H1 (cell line): ENCODE measurements at regions not wholly inside any gene's neighbourhood (a gene's known extent, or its start where the extent isn't known, plus 50 kb on each side); places are given as distances from the start of the nearest gene placed in this dataset.

Experiments used
- CTCF ChIA-PET: fragments of 300-600 bp; sonication (Branson Sonifier 250); formaldehyde crosslinking; loops from one replicate; lab custom pipeline; 2021; ENCODE audit not compliant: partially characterized antibody; lab: Charles Lee
- POLR2A ChIA-PET: fragments of 300-600 bp; sonication (Branson Sonifier 250); formaldehyde crosslinking; loops from one replicate; lab custom pipeline; 2021; ENCODE audit warnings: inconsistent platforms; ENCODE audit not compliant: partially characterized antibody; lab: Charles Lee
- DNase-seq, 2 experiments: peaks; one replicate each; pipeline versions ENCODE4 v3.0.0 to v3.0.0-alpha.2; 2010 to 2022; ENCODE audit warnings: low spot score in 2 of 2, low read depth in 1 of 2, mixed read lengths in 1 of 2
- FAIRE-seq: peaks from 2 replicates; lab custom pipeline; 2011; peaks lifted over from hg19 to GRCh38; lab: Jason Lieb, UNC
- H2AFZ ChIP-seq: 2 replicates; pipeline ENCODE4 v1.8.1; 2012; ENCODE audit warnings: low read length, inconsistent platforms
- H2AK5ac ChIP-seq: 2 replicates; pipeline ENCODE4 v1.6.1; 2013; ENCODE audit warnings: low read depth, low read length
- H2BK120ac ChIP-seq: replicated peaks from 2 replicates; pipeline ENCODE3; 2013; ENCODE audit warnings: low read depth, low read length, inconsistent platforms
- H2BK12ac ChIP-seq: 2 replicates; pipeline ENCODE4 v1.6.1; 2013; ENCODE audit warnings: low read depth, low read length
- H2BK15ac ChIP-seq: 2 replicates; pipeline ENCODE4 v1.6.1; 2013; ENCODE audit warnings: low read length
- H2BK20ac ChIP-seq: 2 replicates; pipeline ENCODE4 v1.6.1; 2013; ENCODE audit warnings: low read length
- H2BK5ac ChIP-seq: 2 replicates; pipeline ENCODE4 v1.6.1; 2013; ENCODE audit warnings: low read depth, low read length
- H3K14ac ChIP-seq: 2 replicates; pipeline ENCODE4 v1.6.1; 2013; ENCODE audit warnings: inconsistent platforms; ENCODE audit not compliant: insufficient read length
- H3K18ac ChIP-seq: 2 replicates; pipeline ENCODE4 v1.6.1; 2013; ENCODE audit warnings: low read length; ENCODE audit errors: extremely low read depth
- H3K23ac ChIP-seq: 2 replicates; pipeline ENCODE4 v1.6.1; 2013; ENCODE audit warnings: inconsistent platforms; ENCODE audit not compliant: insufficient read length
- H3K23me2 ChIP-seq: 2 replicates; pipeline ENCODE4 v1.6.1; 2013; ENCODE audit warnings: low read depth, low read length
- H3K27ac ChIP-seq: 2 replicates; pipeline ENCODE4 v1.6.1; 2011; ENCODE audit warnings: low read depth, low read length, inconsistent platforms
- H3K27me3 ChIP-seq, 4 experiments: replicated peaks in 1 of 4; 1 replicate in 1 of 4; 2 replicates in 3 of 4; pipeline versions ENCODE4 v1.6.1 to v1.8.1; 2011 to 2013; ENCODE audit warnings: low read length in 3 of 4, mild to moderate bottlenecking in 3 of 4, inconsistent platforms in 2 of 4, mixed read lengths in 2 of 4, moderate library complexity in 1 of 4; ENCODE audit not compliant: control insufficient read depth in 3 of 4, insufficient read depth in 3 of 4; ENCODE audit errors: extremely low read depth in 1 of 4
- H3K36me3 ChIP-seq, 4 experiments: 2 replicates each; pipeline versions ENCODE4 v1.6.1 to v1.8.1; 2011 to 2013; ENCODE audit warnings: mild to moderate bottlenecking in 4 of 4, low read length in 3 of 4, moderate library complexity in 2 of 4, control low read depth in 1 of 4, inconsistent platforms in 1 of 4; ENCODE audit not compliant: insufficient read depth in 4 of 4, control insufficient read depth in 2 of 4
- H3K4ac ChIP-seq: replicated peaks from 2 replicates; pipeline ENCODE3; 2013; ENCODE audit warnings: low read length, low read depth, mixed read lengths, inconsistent platforms; ENCODE audit not compliant: insufficient read length
- H3K4me1 ChIP-seq, 4 experiments: replicated peaks in 1 of 4; 1 replicate in 1 of 4; 2 replicates in 3 of 4; pipeline versions ENCODE4 v1.6.1 to v1.8.1; 2011 to 2013; ENCODE audit warnings: low read length in 3 of 4, inconsistent platforms in 2 of 4, mixed read lengths in 1 of 4; ENCODE audit not compliant: insufficient read depth in 4 of 4, control insufficient read depth in 3 of 4
- H3K4me2 ChIP-seq, 2 experiments: 2 replicates each; pipeline versions ENCODE4 v1.6.1 to v1.8.1; 2011 to 2013; ENCODE audit warnings: low read depth in 2 of 2, low read length in 2 of 2, control low read depth in 1 of 2, inconsistent platforms in 1 of 2, mild to moderate bottlenecking in 1 of 2; ENCODE audit not compliant: insufficient read depth in 1 of 2
- H3K4me3 ChIP-seq, 4 experiments: fragments of 200-600, 300-600 bp in 1 of 4; sonication (generic), shearing (Covaris generic), sonication (Bioruptor Twin) in 1 of 4; 2 replicates each; pipeline versions ENCODE4 v1.5.1 to v1.8.1; 2011 to 2016; ENCODE audit warnings: low read length in 4 of 4, low read depth in 3 of 4, control low read depth in 2 of 4, inconsistent platforms in 2 of 4, mild to moderate bottlenecking in 2 of 4, mixed read lengths in 1 of 4, moderate library complexity in 1 of 4; ENCODE audit not compliant: insufficient read depth in 2 of 4; ENCODE audit errors: extremely low read depth in 1 of 4
- H3K56ac ChIP-seq: replicated peaks from 2 replicates; pipeline ENCODE3; 2013; ENCODE audit warnings: low read depth, mild to moderate bottlenecking, mixed read lengths, low read length, inconsistent platforms; ENCODE audit not compliant: insufficient read length
- H3K79me1 ChIP-seq: 2 replicates; pipeline ENCODE4 v1.6.1; 2013; ENCODE audit warnings: low read depth, low read length, control low read depth
- H3K79me2 ChIP-seq, 2 experiments: 2 replicates each; pipeline versions ENCODE4 v1.6.1 to v1.8.1; 2012 to 2013; ENCODE audit warnings: low read length in 2 of 2, mild to moderate bottlenecking in 2 of 2, inconsistent platforms in 1 of 2; ENCODE audit not compliant: insufficient read depth in 2 of 2, control insufficient read depth in 1 of 2
- H3K9ac ChIP-seq, 4 experiments: replicated peaks in 1 of 4; 1 replicate in 1 of 4; 2 replicates in 3 of 4; pipeline versions ENCODE4 v1.6.1 to v1.8.1; 2011 to 2013; ENCODE audit warnings: low read depth in 3 of 4, low read length in 3 of 4, control low read depth in 2 of 4, mild to moderate bottlenecking in 2 of 4, moderate library complexity in 2 of 4, inconsistent platforms in 1 of 4; ENCODE audit errors: extremely low read depth in 1 of 4
- H3K9me3 ChIP-seq, 2 experiments: 2 replicates each; pipeline versions ENCODE4 v1.6.1 to v1.8.1; 2012 to 2013; ENCODE audit warnings: mild to moderate bottlenecking in 2 of 2, moderate library complexity in 2 of 2, control low read depth in 1 of 2, inconsistent platforms in 1 of 2, low read depth in 1 of 2, low read length in 1 of 2, mixed read lengths in 1 of 2; ENCODE audit not compliant: insufficient read depth in 2 of 2
- H4K20me1 ChIP-seq, 2 experiments: replicated peaks in 1 of 2; 2 replicates each; pipeline versions ENCODE3 to v1.8.1; 2011 to 2013; ENCODE audit warnings: inconsistent platforms in 2 of 2, low read length in 2 of 2, mild to moderate bottlenecking in 1 of 2; ENCODE audit not compliant: insufficient read depth in 2 of 2, control insufficient read depth in 1 of 2
- H4K5ac ChIP-seq: 2 replicates; pipeline ENCODE4 v1.6.1; 2013; ENCODE audit warnings: low read length, low read depth, mixed read lengths, inconsistent platforms; ENCODE audit not compliant: insufficient read length
- H4K8ac ChIP-seq: 2 replicates; pipeline ENCODE4 v1.8.0; 2013; ENCODE audit warnings: mild to moderate bottlenecking, moderate library complexity, low read length, inconsistent platforms; ENCODE audit not compliant: insufficient read depth; ENCODE audit errors: extremely low read depth
- H4K91ac ChIP-seq: replicated peaks from 2 replicates; pipeline ENCODE3; 2013; ENCODE audit warnings: low read length, mixed read lengths, inconsistent platforms; ENCODE audit not compliant: insufficient read length
- EZH2 ChIP-seq: fragments of 200-600 bp; sonication (generic); IDR thresholded peaks from 2 replicates; pipeline ENCODE4 v1.7.1; 2012; ENCODE audit warnings: low read depth, mild to moderate bottlenecking, moderate library complexity, low read length, inconsistent platforms; ENCODE audit not compliant: severe bottlenecking
- FOSL1 ChIP-seq: IDR thresholded peaks from 2 replicates; pipeline ENCODE4 v1.6.1; 2011; ENCODE audit warnings: mild to moderate bottlenecking, low read depth, low read length, moderate library complexity; ENCODE audit not compliant: insufficient read depth
- KDM1A ChIP-seq: fragments of 200-600, 300-600 bp; sonication (generic); IDR thresholded peaks from 2 replicates; pipeline ENCODE4 v1.7.1; 2016; ENCODE audit warnings: mild to moderate bottlenecking, low read length, borderline replicate concordance
- PHF8 ChIP-seq: fragments of 200-600 bp; sonication (generic); conservative IDR thresholded peaks from 2 replicates; pipeline ENCODE4 v1.7.1; 2012; ENCODE audit warnings: low read depth, mild to moderate bottlenecking, inconsistent platforms, low read length, moderate library complexity
- POLR2AphosphoS5 ChIP-seq: IDR thresholded peaks from 2 replicates; pipeline ENCODE4 v1.6.1; 2011; ENCODE audit warnings: low read depth, low read length
- WGBS, 2 experiments: shearing (Covaris generic) in 1 of 2; methylation state at CpG; one replicate each; pipeline versions ENCODE4 v1.1.6 to v1.1.7; 2013 to 2015; ENCODE audit warnings: low lambda C conversion rate in 2 of 2, mixed read lengths in 2 of 2, inconsistent platforms in 1 of 2, low coverage in 1 of 2, missing lambda C conversion rate in 1 of 2; ENCODE audit not compliant: insufficient replicate concordance in 2 of 2, insufficient coverage in 1 of 2, insufficient read length in 1 of 2; ENCODE audit errors: extremely low coverage in 1 of 2, missing lambda C conversion rate in 1 of 2; 5-methylcytosine and 5-hydroxymethylcytosine counted together

DNA sequence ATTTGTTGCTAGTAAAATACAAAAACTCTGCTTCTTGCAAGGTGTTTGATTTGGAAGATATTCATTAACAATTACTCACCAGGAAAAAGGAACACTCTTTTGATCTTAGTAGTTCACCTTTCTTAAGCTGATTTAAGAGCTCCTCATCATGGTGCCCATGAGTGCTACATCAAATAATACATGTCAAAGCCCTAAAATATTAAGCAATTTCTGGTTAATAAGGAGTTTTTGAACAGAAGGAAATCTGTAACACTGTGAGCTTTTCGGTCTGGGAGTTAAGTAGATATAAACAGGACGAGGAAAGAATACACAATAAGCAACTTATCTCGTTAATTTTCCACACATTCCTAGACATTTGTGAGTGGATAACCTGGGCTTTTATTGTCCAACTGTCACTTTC lies 83.9 kb upstream of the DCBLD2 start:
- Histone ChIP-seq H3K4me2 (no peak overlapping the region), H2BK15ac (no peak overlapping the region), H3K14ac (no peak overlapping the region), H2BK12ac (no peak overlapping the region), H3K9me3 (no peaks in the 10 kb centered on the region), H3K9ac (no peak overlapping the region), H4K91ac (no peak overlapping the region), H3K4ac (no peak overlapping the region), H3K4me3 (no peak overlapping the region), H4K5ac (no peak overlapping the region), H3K27me3 (no peaks in the 10 kb centered on the region), H2AK5ac (no peak overlapping the region), H4K20me1 (no peaks in the 10 kb centered on the region), H3K79me2 (no peaks in the 10 kb centered on the region), H2BK5ac (no peak overlapping the region), H3K56ac (no peak overlapping the region), H3K27ac (no peak overlapping the region), H3K4me1 (no peaks in the 10 kb centered on the region; a peak in 3 of 7 replicates), H3K36me3 (no peaks in the 10 kb centered on the region), H3K23me2 (no peaks in the 10 kb centered on the region), H2BK120ac (no peak overlapping the region), H4K8ac (no peak overlapping the region), H3K18ac (no peak overlapping the region), H3K23ac (no peak overlapping the region), H2AFZ (no peak overlapping the region)
- ChIA-PET POLR2A (no interaction called here), CTCF (interaction anchor here (0.7 to 2.0 kb wide), 4 partner anchors 9 to 168 kb away, joined by 3 to 8 read pairs (median 4); no protein-coding TSS in a partner anchor)
- FAIRE-seq (peak; percentile 13), DNase-seq (no peak)
- WGBS, 2 experiments, result 76% methylated on average over 3 of the region's 3 CpGs; no CpG with 5 or more reads in 1 of the 2 experiments
- no peak for TF ChIP-seq FOSL1
- no peak for TF ChIP-seq EZH2
- TF ChIP-seq PHF8, result no peak
- no peak for TF ChIP-seq POLR2AphosphoS5
- TF ChIP-seq KDM1A, result no peak
- TF ChIP-seq, all 59 proteins: peak for 0
- Histone ChIP-seq H2BK20ac (no peak overlapping the region), H3K79me1 (no peaks in the 10 kb centered on the region)
